Colonic mucosa (tissue), 4 donors: ENCODE measurements at regions not wholly inside any gene's neighbourhood (a gene's known extent, or its start where the extent isn't known, plus 50 kb on each side); places are given as distances from the start of the nearest gene placed in this dataset.

ENCODE experiments used
- DNase-seq: peaks from one replicate; pipeline ENCODE4 v3.0.0-alpha.2; 2020
- H3K27ac ChIP-seq: fragments of 200-600 bp; one replicate; pipeline ENCODE4 v1.8.0; 2021
- H3K27me3 ChIP-seq: fragments of 200-600 bp; one replicate; pipeline ENCODE4 v1.8.0; 2021
- H3K36me3 ChIP-seq: fragments of 200-600 bp; one replicate; pipeline ENCODE4 v1.8.0; 2021
- H3K4me1 ChIP-seq: fragments of 200-600 bp; one replicate; pipeline ENCODE4 v1.8.0; 2021; ENCODE audit warnings: mild to moderate bottlenecking
- H3K4me3 ChIP-seq: fragments of 200-600 bp; one replicate; pipeline ENCODE4 v1.8.0; 2021
- H3K9ac ChIP-seq, 2 donors: one replicate each; pipeline ENCODE4 v1.7.0; 2013; ENCODE audit warnings: control low read depth in 2 of 2, low read depth in 2 of 2, low read length in 2 of 2
- H3K9me3 ChIP-seq: fragments of 200-600 bp; one replicate; pipeline ENCODE4 v1.8.0; 2021
- CTCF ChIP-seq: fragments of 200-600 bp; IDR thresholded peaks from one replicate; pipeline ENCODE4 v1.8.0; 2022; ENCODE audit warnings: antibody characterized with exemption, mild to moderate bottlenecking
- intact Hi-C: fragments of 100-400 bp; cut with DNase I; formaldehyde crosslinking; loops from one replicate; pipeline ENCODE4 v1.14.1; 2022
- donor health status: healthy.
- donor health status: DM: no; HTN: no; CAD: no.
- donor health status: DM: no; HTN: no; CAD: no.

DNA sequence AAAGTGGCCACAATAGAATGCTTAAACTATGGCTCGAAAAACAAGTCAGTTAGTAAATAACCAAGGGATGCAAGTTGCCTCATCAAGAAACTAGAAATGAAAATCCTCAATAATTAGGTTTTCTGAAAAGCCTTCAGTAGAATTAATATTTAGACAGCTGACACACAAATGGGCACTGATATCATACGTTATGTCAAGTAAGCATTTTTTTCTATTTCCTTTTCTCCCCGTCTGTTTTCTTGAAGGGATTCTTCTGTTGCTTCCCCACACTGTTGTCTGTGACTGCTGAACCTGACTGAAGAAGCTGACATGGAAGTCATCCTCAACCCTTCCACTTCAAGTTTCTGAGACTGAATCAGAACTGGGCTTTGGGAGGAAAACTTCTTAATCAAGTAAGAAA lies 151.8 kb upstream of the CADM2 start:
- Histone ChIP-seq H3K9me3 (no peaks in the 10 kb centered on the region), H3K36me3 (no peaks in the 10 kb centered on the region), H3K4me1 (no peaks in the 10 kb centered on the region), H3K27me3 (no peaks in the 10 kb centered on the region), H3K27ac (no peak overlapping the region), H3K4me3 (no peak overlapping the region), H3K9ac (no peak overlapping the region)
- intact Hi-C loops, result no loop called here
- no peak for DNase-seq
- no peak for TF ChIP-seq CTCF

GRCh38 chr3:84820126-84820525 lies 138.7 kb upstream of the CADM2 start:
- no peak for DNase-seq
- Histone ChIP-seq H3K36me3 (no peaks in the 10 kb centered on the region), H3K4me1 (no peaks in the 10 kb centered on the region), H3K9me3 (no peaks in the 10 kb centered on the region), H3K27ac (no peak overlapping the region), H3K9ac (no peak overlapping the region), H3K4me3 (no peak overlapping the region), H3K27me3 (no peaks in the 10 kb centered on the region)
- intact Hi-C loops, result no loop called here
- no peak for TF ChIP-seq CTCF

- H3K27ac ChIP-seq, result no peak overlapping the region
- H3K9me3 ChIP-seq, result no peaks in the 10 kb centered on the region
- intact Hi-C loops, result no loop called here
- H3K4me3 ChIP-seq, result no peak overlapping the region
- DNase-seq, result no peak
- no peaks in the 10 kb centered on the region for H3K4me1 ChIP-seq
- TF ChIP-seq CTCF, result no peak
- H3K27me3 ChIP-seq, result no peaks in the 10 kb centered on the region
- H3K36me3 ChIP-seq, result no peaks in the 10 kb centered on the region
- no peak overlapping the region for H3K9ac ChIP-seq
Observed at GRCh38 chr3:84820906-84821305, 137.9 kb upstream of the CADM2 start.

GRCh38 chr3:84825817-84826216 lies 133.0 kb upstream of the CADM2 start:
- no peak for TF ChIP-seq CTCF
- H3K27me3 ChIP-seq, result no peaks in the 10 kb centered on the region
- no peaks in the 10 kb centered on the region for H3K36me3 ChIP-seq
- no peak overlapping the region for H3K4me3 ChIP-seq
- no peak overlapping the region for H3K27ac ChIP-seq
- DNase-seq, result no peak
- intact Hi-C loops, result no loop called here
- H3K9ac ChIP-seq, result no peak overlapping the region
- no peaks in the 10 kb centered on the region for H3K4me1 ChIP-seq
- no peaks in the 10 kb centered on the region for H3K9me3 ChIP-seq

DNA sequence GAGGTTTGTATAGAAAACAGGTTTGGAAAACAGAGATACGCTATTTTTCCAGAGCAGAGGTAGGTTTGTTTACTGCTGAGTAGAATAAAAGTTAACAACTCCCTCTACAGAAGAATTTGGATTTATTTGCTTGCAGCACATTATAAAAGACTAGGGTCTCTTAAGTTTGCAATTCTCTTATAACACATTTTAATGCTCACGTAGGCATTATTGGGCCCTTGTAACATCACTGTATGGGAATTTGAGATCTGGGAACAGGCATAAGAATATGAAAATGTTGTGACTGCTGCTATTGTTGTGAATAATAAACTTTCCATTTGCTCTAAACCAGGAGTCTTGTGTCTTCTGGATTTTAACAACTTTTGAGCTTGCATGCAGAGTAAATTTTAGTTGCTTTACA lies 128.3 kb upstream of the CADM2 start:
- Histone ChIP-seq H3K4me3 (no peak overlapping the region), H3K4me1 (no peaks in the 10 kb centered on the region), H3K9ac (no peak overlapping the region), H3K36me3 (no peaks in the 10 kb centered on the region), H3K9me3 (no peaks in the 10 kb centered on the region), H3K27me3 (no peaks in the 10 kb centered on the region), H3K27ac (no peak overlapping the region)
- DNase-seq, result no peak
- no peak for TF ChIP-seq CTCF
- intact Hi-C loops, result no loop called here

- TF ChIP-seq CTCF, result no peak
- H3K27ac ChIP-seq, result no peak overlapping the region
- intact Hi-C loops, result no loop called here
- H3K9ac ChIP-seq, result no peak overlapping the region
- no peaks in the 10 kb centered on the region for H3K9me3 ChIP-seq
- H3K4me3 ChIP-seq, result no peak overlapping the region
- H3K27me3 ChIP-seq, result no peaks in the 10 kb centered on the region
- H3K4me1 ChIP-seq, result no peaks in the 10 kb centered on the region
- H3K36me3 ChIP-seq, result no peaks in the 10 kb centered on the region
- DNase-seq, result no peak
Observed at GRCh38 chr3:84835366-84835765, 123.4 kb upstream of the CADM2 start.
